ENCODE measurements at regions not wholly inside any gene's neighbourhood (a gene's known extent, or its start where the extent isn't known, plus 50 kb on each side); places are given as distances from the start of the nearest gene placed in this dataset.

DNA sequence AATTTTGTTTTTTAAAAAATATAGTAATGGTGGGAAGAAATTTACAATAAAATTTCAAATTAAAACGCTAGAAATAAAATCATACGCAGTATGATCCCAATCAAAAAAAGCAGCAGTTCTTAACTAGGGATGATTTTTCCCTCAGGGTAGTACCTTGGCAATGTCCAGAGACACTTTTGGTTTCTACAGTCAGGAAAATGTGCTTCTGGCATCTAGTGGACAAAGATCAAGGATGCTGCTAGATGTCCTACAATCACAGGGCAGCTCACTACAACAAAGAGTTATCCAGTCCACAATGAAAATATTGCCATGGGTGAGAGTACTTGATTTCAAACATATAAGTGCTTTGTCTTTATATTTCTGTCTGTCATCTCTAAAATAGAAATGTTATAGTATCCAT, 400.2 kb upstream of the SGCD start:
- no peak for TF ChIP-seq CTCF (IDR thresholded peaks at IDR 0.05; ENCODE audit: low read depth, low read length, missing control alignments)
- H3K4me3 ChIP-seq (ENCODE audit: low read depth, low read length): no peak overlapping the region
- in situ Hi-C loops (cut with HindIII; ENCODE audit: low sequenced_read_pairs): loop anchor here (25.0 kb wide), 1 partner anchor 886 kb away; no protein-coding TSS in a partner anchor
- no peak for DNase-seq (ENCODE audit: low read depth)

- no peak for DNase-seq (ENCODE audit: low read depth)
Measured at GRCh38 chr5:155929112-155929511, 397.9 kb upstream of the SGCD start.

GRCh38 chr5:155934964-155935363, 392.0 kb upstream of the SGCD start:
- no peak for TF ChIP-seq CTCF (IDR thresholded peaks at IDR 0.05; ENCODE audit: low read depth, low read length, missing control alignments)
- no peak for DNase-seq (ENCODE audit: low read depth)
- H3K4me3 ChIP-seq (ENCODE audit: low read depth, low read length): no peak overlapping the region
- in situ Hi-C loops (cut with HindIII; ENCODE audit: low sequenced_read_pairs): loop anchor here (25.0 kb wide), 1 partner anchor 877 kb away; no protein-coding TSS in a partner anchor

More at GRCh38 chr5:155929112-155929511, 397.9 kb upstream of the SGCD start:
- in situ Hi-C loops (cut with HindIII; ENCODE audit: low sequenced_read_pairs): loop anchor here (25.0 kb wide), 1 partner anchor 883 kb away; no protein-coding TSS in a partner anchor
- no peak overlapping the region for H3K4me3 ChIP-seq (ENCODE audit: low read depth, low read length)
- no peak for TF ChIP-seq CTCF (IDR thresholded peaks at IDR 0.05; ENCODE audit: low read depth, low read length, missing control alignments)

- DNase-seq (ENCODE audit: low read depth): no peak
- in situ Hi-C loops (cut with HindIII; ENCODE audit: low sequenced_read_pairs): loop anchor here (25.0 kb wide), 1 partner anchor 877 kb away; no protein-coding TSS in a partner anchor
- H3K4me3 ChIP-seq (ENCODE audit: low read depth, low read length): no peak overlapping the region
- TF ChIP-seq CTCF (IDR thresholded peaks at IDR 0.05; ENCODE audit: low read depth, low read length, missing control alignments): no peak
Measured at GRCh38 chr5:155935723-155936122, 391.2 kb upstream of the SGCD start.

GRCh38 chr5:155936520-155937406, 390.2 kb upstream of the SGCD start:
- no peak for TF ChIP-seq CTCF (IDR thresholded peaks at IDR 0.05; ENCODE audit: low read depth, low read length, missing control alignments)
- in situ Hi-C loops (cut with HindIII; ENCODE audit: low sequenced_read_pairs): loop anchor here (25.0 kb wide), 1 partner anchor 876 kb away; no protein-coding TSS in a partner anchor
- H3K4me3 ChIP-seq (ENCODE audit: low read depth, low read length): no peak overlapping the region
- no peak for DNase-seq (ENCODE audit: low read depth)

DNA sequence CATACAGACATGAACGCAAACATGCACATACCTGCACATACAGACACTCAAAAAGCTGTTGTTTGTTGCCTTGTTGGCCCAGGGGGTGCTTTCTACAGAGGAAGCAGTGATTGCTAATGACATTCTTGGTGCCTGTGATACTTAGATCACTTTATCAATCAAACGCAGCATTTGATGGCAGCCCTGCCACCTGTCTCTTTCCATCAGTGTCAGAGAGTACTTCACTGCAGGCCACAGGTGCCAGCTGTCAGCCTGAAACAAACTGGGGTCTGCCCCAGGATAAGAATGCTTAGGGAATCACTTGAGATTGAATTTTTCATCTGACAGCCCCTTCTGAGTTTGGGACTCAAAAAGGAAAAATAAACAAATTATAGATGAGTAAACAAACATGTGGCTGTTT, 388.9 kb upstream of the SGCD start:
- DNase-seq (ENCODE audit: low read depth): no peak
- no peak overlapping the region for H3K4me3 ChIP-seq (ENCODE audit: low read depth, low read length)
- no peak for TF ChIP-seq CTCF (IDR thresholded peaks at IDR 0.05; ENCODE audit: low read depth, low read length, missing control alignments)
- in situ Hi-C loops (cut with HindIII; ENCODE audit: low sequenced_read_pairs): loop anchor here (25.0 kb wide), 1 partner anchor 874 kb away; no protein-coding TSS in a partner anchor
